Testis (tissue), 2 donors: ENCODE measurements at regions not wholly inside any gene's neighbourhood (a gene's known extent, or its start where the extent isn't known, plus 50 kb on each side); places are given as distances from the start of the nearest gene placed in this dataset.

Source experiments
- CTCF ChIP-seq, 3 experiments: fragments of 450-650 bp in 2 of 3; fragments of 200-600 bp in 1 of 3; sonication (generic) in 1 of 3; IDR thresholded peaks; one replicate each; pipeline ENCODE4 v1.5.1; 2016 to 2019; ENCODE audit warnings: antibody characterized with exemption in 3 of 3, mild to moderate bottlenecking in 2 of 3, moderate library complexity in 1 of 3
- POLR2A ChIP-seq: fragments of 450-650 bp; IDR thresholded peaks from one replicate; pipeline ENCODE4 v1.6.1; 2017; ENCODE audit warnings: antibody characterized with exemption, mild to moderate bottlenecking, moderate library complexity

DNA sequence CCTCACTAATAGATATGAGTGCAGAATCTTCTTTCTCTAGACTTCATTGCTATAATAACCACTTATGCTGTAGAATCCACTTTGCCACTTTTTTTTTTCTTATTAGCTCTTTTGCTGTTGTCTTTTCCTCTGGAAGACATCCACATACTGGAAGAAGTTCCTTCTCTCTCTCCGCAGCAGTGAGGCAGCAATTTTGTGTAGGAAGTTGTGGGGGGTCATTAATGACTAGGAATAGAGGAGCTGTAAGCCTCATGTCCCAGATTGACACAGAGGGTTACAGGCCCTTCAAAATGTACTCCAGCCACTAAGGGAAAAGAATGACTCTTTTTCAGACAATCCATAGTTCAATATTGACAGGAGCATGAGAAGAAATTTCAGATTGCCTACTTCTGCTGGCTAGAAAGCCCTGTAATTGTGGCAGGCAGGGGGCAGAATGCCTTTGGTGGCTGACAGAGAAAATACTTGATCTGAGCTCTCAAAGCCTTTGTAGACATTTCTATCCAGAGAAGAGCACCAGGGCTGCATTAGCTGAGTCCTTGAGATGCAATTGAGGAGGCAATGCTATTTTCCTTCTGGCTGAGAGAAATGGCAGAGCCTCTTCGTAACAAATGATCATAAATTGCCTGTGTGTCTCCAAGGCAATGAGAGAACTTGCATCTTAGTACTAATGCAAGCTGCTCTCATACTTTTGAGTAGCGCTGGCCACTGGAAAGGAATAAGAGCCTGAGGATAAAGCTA is 856.2 kb downstream of the STIM2 start:
- TF ChIP-seq CTCF (IDR thresholded peaks at IDR 0.05) = no peak
- TF ChIP-seq POLR2A = no peak
